ENCODE measurements at regions not wholly inside any gene's neighbourhood (a gene's known extent, or its start where the extent isn't known, plus 50 kb on each side); places are given as distances from the start of the nearest gene placed in this dataset.

GRCh38 chr14:95603415-95603814 is 68.6 kb downstream of the GLRX5 start:
- no peak for TF ChIP-seq POLR2A (IDR thresholded peaks at IDR 0.05)
- TF ChIP-seq, protein P1, sequence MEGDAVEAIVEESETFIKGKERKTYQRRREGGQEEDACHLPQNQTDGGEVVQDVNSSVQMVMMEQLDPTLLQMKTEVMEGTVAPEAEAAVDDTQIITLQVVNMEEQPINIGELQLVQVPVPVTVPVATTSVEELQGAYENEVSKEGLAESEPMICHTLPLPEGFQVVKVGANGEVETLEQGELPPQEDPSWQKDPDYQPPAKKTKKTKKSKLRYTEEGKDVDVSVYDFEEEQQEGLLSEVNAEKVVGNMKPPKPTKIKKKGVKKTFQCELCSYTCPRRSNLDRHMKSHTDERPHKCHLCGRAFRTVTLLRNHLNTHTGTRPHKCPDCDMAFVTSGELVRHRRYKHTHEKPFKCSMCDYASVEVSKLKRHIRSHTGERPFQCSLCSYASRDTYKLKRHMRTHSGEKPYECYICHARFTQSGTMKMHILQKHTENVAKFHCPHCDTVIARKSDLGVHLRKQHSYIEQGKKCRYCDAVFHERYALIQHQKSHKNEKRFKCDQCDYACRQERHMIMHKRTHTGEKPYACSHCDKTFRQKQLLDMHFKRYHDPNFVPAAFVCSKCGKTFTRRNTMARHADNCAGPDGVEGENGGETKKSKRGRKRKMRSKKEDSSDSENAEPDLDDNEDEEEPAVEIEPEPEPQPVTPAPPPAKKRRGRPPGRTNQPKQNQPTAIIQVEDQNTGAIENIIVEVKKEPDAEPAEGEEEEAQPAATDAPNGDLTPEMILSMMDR (IDR thresholded peaks at IDR 0.05) = no peak

Data from adrenal gland (tissue), 5 donors.